ENCODE measurements at regions not wholly inside any gene's neighbourhood (a gene's known extent, or its start where the extent isn't known, plus 50 kb on each side); places are given as distances from the start of the nearest gene placed in this dataset.
A peak's percentile ranks its signal among the peaks of the same experiment; 100 is the strongest.

GRCh38 chr3:124610130-124610529 is 120.1 kb upstream of the UMPS start:
- no peaks in the 10 kb centered on the region for H3K27me3 ChIP-seq
- 86 to 96% (median 95%) methylated on average over 1 of the region's 1 CpG for WGBS, 5 donors
- DNase-seq, result no peak
- no peak overlapping the region for H3K27ac ChIP-seq
- peaks cover 8 to 62% (median 36%) of the 10 kb centered on the region in 4 donors for H3K4me1 ChIP-seq
- TF ChIP-seq CTCF (IDR thresholded peaks at IDR 0.05) (no peak), POLR2AphosphoS5 (IDR thresholded peaks at IDR 0.05) (no peak), EP300 (IDR thresholded peaks at IDR 0.05) (no peak), POLR2A (IDR thresholded peaks at IDR 0.05) (no peak)
- intact Hi-C loops (cut with DNase I; ENCODE audit: low total_unique reads), result no loop called here
- H3K4me3 ChIP-seq, result no peak overlapping the region
- H3K36me3 ChIP-seq, result no peaks in the 10 kb centered on the region
- H3K9me3 ChIP-seq, result no peaks in the 10 kb centered on the region

- H3K27ac ChIP-seq, result no peak overlapping the region
- intact Hi-C loops (cut with DNase I; ENCODE audit: low total_unique reads), result no loop called here
- DNase-seq, result peak in 1 of 2 donors; percentile 52
- no peaks in the 10 kb centered on the region for H3K27me3 ChIP-seq
- no peak overlapping the region for H3K4me3 ChIP-seq
- no peaks in the 10 kb centered on the region for H3K9me3 ChIP-seq
- peaks cover 15 to 63% (median 39%) of the 10 kb centered on the region in 4 donors for H3K4me1 ChIP-seq
- no peaks in the 10 kb centered on the region for H3K36me3 ChIP-seq
- 40 to 80% (median 60%) methylated on average over 4 of the region's 4 CpGs for WGBS, 5 donors
- TF ChIP-seq CTCF (IDR thresholded peaks at IDR 0.05) (no peak), POLR2A (IDR thresholded peaks at IDR 0.05) (no peak), EP300 (IDR thresholded peaks at IDR 0.05) (no peak), POLR2AphosphoS5 (IDR thresholded peaks at IDR 0.05) (no peak)
Observed at GRCh38 chr3:124611520-124611919, 118.7 kb upstream of the UMPS start.

GRCh38 chr3:124615896-124616543 is 114.2 kb upstream of the UMPS start:
- H3K4me1 ChIP-seq, result peaks cover 19 to 61% (median 44%) of the 10 kb centered on the region in 4 donors
- intact Hi-C loops (cut with DNase I; ENCODE audit: low total_unique reads), result no loop called here
- H3K9me3 ChIP-seq, result no peaks in the 10 kb centered on the region
- H3K27me3 ChIP-seq, result no peaks in the 10 kb centered on the region
- H3K27ac ChIP-seq, result peak overlapping the region; percentile 2 to 65 (median 25)
- WGBS, 5 donors, result 23 to 58% (median 46%) methylated on average over 1 of the region's 1 CpG
- no peak overlapping the region for H3K4me3 ChIP-seq
- no peak for TF ChIP-seq CTCF (IDR thresholded peaks at IDR 0.05)
- no peak for TF ChIP-seq POLR2A (IDR thresholded peaks at IDR 0.05)
- TF ChIP-seq POLR2AphosphoS5 (IDR thresholded peaks at IDR 0.05), result no peak
- no peak for TF ChIP-seq EP300 (IDR thresholded peaks at IDR 0.05)
- DNase-seq, result peak in 1 of 2 donors; percentile 61
- no peaks in the 10 kb centered on the region for H3K36me3 ChIP-seq

- no peaks in the 10 kb centered on the region for H3K27me3 ChIP-seq
- H3K9me3 ChIP-seq, result no peaks in the 10 kb centered on the region
- no peak overlapping the region for H3K4me3 ChIP-seq
- no peak for DNase-seq
- no peaks in the 10 kb centered on the region for H3K36me3 ChIP-seq
- TF ChIP-seq POLR2AphosphoS5 (IDR thresholded peaks at IDR 0.05) (no peak), CTCF (IDR thresholded peaks at IDR 0.05) (no peak), POLR2A (IDR thresholded peaks at IDR 0.05) (no peak), EP300 (IDR thresholded peaks at IDR 0.05) (no peak)
- intact Hi-C loops (cut with DNase I; ENCODE audit: low total_unique reads), result no loop called here
- peaks cover 19 to 65% (median 43%) of the 10 kb centered on the region in 4 donors for H3K4me1 ChIP-seq
- 19 to 44% (median 22%) methylated on average over 1 of the region's 1 CpG for WGBS, 5 donors
- peak overlapping the region in 4 of 5 donors; percentile 31 to 65 (median 42) for H3K27ac ChIP-seq
Observed at GRCh38 chr3:124617177-124617576, 113.1 kb upstream of the UMPS start.

All from stomach (tissue), 8 donors.